ENCODE measurements at regions not wholly inside any gene's neighbourhood (a gene's known extent, or its start where the extent isn't known, plus 50 kb on each side); places are given as distances from the start of the nearest gene placed in this dataset.

GRCh38 chr1:198948895-198949659, 310.2 kb downstream of the PTPRC start:
- no peak for TF ChIP-seq OSR1 (CRISPR knock-in tag; IDR thresholded peaks at IDR 0.05)
- no peak for TF ChIP-seq TSHZ2 (CRISPR knock-in tag; IDR thresholded peaks at IDR 0.05)
- no peak for TF ChIP-seq CSDC2 (CRISPR knock-in tag; IDR thresholded peaks at IDR 0.05)
- no peak for TF ChIP-seq ZNF70 (CRISPR knock-in tag; IDR thresholded peaks at IDR 0.05)
- no peak for TF ChIP-seq CREB5 (CRISPR knock-in tag; IDR thresholded peaks at IDR 0.05; ENCODE audit: low read depth)
- TF ChIP-seq ARNTL (CRISPR knock-in tag; IDR thresholded peaks at IDR 0.05; ENCODE audit: borderline replicate concordance, low read depth): no peak
